ENCODE measurements at regions not wholly inside any gene's neighbourhood (a gene's known extent, or its start where the extent isn't known, plus 50 kb on each side); places are given as distances from the start of the nearest gene placed in this dataset.

DNA sequence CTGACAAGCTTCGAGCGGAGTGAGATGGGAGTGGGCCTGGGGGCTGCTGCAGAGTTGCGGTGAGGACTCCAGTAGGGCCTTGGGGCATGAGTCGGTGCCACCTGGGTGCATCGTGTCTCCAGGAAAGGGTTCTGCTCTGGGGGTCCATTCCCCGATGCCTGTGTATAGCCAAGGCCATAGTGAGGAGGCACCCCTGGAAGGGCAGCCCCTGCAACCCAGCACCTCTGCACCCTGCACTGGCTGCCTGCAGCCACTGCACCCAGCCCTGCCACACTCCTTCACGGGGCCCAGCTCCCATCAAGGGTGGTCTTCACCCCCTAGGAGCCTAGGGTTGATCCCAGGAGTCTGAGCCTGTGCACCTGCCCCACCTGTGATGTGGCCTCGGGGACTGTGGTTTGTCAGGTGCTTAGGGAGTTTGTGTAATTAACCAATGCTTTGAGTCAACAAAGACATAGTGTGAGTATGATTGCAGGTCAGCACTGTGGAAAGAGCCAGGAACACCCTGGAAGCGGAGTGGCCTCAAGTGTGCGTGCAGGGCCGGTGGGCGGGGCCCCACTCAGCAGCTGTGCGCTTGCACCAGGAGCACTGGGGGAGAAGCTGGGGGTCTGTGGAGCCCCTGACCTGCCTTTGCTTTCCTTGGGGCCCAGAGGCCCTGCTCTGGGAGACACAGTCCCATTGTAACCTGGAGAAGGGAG lies 1299.3 kb downstream of the BRD1 start:
- H3K4me1 Mint-ChIP-seq: peaks cover 13% of the 10 kb centered on the region
- no peaks in the 10 kb centered on the region for H3K27me3 Mint-ChIP-seq (ENCODE audit: low read depth)
- H3K27ac Mint-ChIP-seq (ENCODE audit: unreplicated experiment): peak overlapping the region; percentile 19

DNA sequence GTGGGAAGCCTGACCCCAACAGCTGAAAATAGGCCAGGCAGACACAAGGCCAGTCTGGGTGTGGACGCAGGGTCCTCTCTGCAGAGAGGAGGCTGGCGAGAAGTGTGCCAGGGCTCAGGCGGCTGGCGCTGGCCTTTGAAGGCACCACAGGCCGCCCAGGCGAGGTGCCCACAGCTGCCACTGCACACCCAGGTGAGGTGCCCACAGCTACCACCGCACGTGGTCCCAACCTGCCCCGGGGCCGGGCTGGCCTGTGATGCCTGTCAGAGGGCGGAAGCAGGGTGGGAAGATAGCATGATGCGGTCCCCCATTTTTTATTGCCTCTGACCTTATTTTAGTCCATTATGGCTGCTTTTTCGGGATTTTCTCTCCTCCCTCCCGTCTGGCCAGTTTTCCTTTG lies 1303.9 kb downstream of the BRD1 start:
- DNase-seq (ENCODE audit: low read depth, low spot score): no peak
- H3K9me3 Mint-ChIP-seq: no peaks in the 10 kb centered on the region
- no peak overlapping the region for H3K27ac Mint-ChIP-seq (ENCODE audit: unreplicated experiment)
- no peaks in the 10 kb centered on the region for H3K27me3 Mint-ChIP-seq (ENCODE audit: low read depth)
- TF ChIP-seq CTCF (conservative IDR thresholded peaks at IDR 0.05): no peak
- no peak overlapping the region for H3K4me3 Mint-ChIP-seq
- H3K4me1 Mint-ChIP-seq: peaks cover 26% of the 10 kb centered on the region
- H3K36me3 Mint-ChIP-seq (ENCODE audit: low read depth): no peaks in the 10 kb centered on the region

More for the DNA sequence above, 1299.3 kb downstream of the BRD1 start:
- Mint-ChIP-seq H3K4me3 (no peak overlapping the region), H3K36me3 (ENCODE audit: low read depth) (no peaks in the 10 kb centered on the region), H3K9me3 (no peaks in the 10 kb centered on the region)
- no peak for DNase-seq (ENCODE audit: low read depth, low spot score)
- no peak for TF ChIP-seq CTCF (conservative IDR thresholded peaks at IDR 0.05)

GRCh38 chr22:48523091-48523490 lies 1304.6 kb downstream of the BRD1 start:
- no peak overlapping the region for H3K4me3 Mint-ChIP-seq
- H3K27me3 Mint-ChIP-seq (ENCODE audit: low read depth): no peaks in the 10 kb centered on the region
- DNase-seq (ENCODE audit: low read depth, low spot score): no peak
- no peaks in the 10 kb centered on the region for H3K36me3 Mint-ChIP-seq (ENCODE audit: low read depth)
- H3K27ac Mint-ChIP-seq (ENCODE audit: unreplicated experiment): no peak overlapping the region
- H3K4me1 Mint-ChIP-seq: peaks cover 33% of the 10 kb centered on the region
- TF ChIP-seq CTCF (conservative IDR thresholded peaks at IDR 0.05): no peak
- H3K9me3 Mint-ChIP-seq: no peaks in the 10 kb centered on the region

- no peak for TF ChIP-seq CTCF (conservative IDR thresholded peaks at IDR 0.05)
These were observed 1305.4 kb downstream of the BRD1 start for GRCh38 chr22:48522271-48522670.

GRCh38 chr22:48520884-48521588 lies 1306.6 kb downstream of the BRD1 start:
- Mint-ChIP-seq H3K4me3 (peak overlapping the region; percentile 15), H3K27me3 (ENCODE audit: low read depth) (no peaks in the 10 kb centered on the region), H3K9me3 (no peaks in the 10 kb centered on the region), H3K36me3 (ENCODE audit: low read depth) (no peaks in the 10 kb centered on the region), H3K4me1 (peaks cover 41% of the 10 kb centered on the region), H3K27ac (ENCODE audit: unreplicated experiment) (peak overlapping the region; percentile 10)
- no peak for DNase-seq (ENCODE audit: low read depth, low spot score)
- TF ChIP-seq CTCF (conservative IDR thresholded peaks at IDR 0.05): no peak

More at GRCh38 chr22:48522271-48522670, 1305.4 kb downstream of the BRD1 start:
- Mint-ChIP-seq H3K27ac (ENCODE audit: unreplicated experiment) (no peak overlapping the region), H3K9me3 (no peaks in the 10 kb centered on the region), H3K27me3 (ENCODE audit: low read depth) (no peaks in the 10 kb centered on the region), H3K36me3 (ENCODE audit: low read depth) (no peaks in the 10 kb centered on the region), H3K4me1 (peaks cover 40% of the 10 kb centered on the region), H3K4me3 (no peak overlapping the region)
- no peak for DNase-seq (ENCODE audit: low read depth, low spot score)

Measured in neural crest cell (in vitro differentiated cells).